GM23338 (cell line): ENCODE measurements at regions not wholly inside any gene's neighbourhood (a gene's known extent, or its start where the extent isn't known, plus 50 kb on each side); places are given as distances from the start of the nearest gene placed in this dataset.

Source experiments
- EZH2phosphoT487 ChIP-seq: fragments of 200-600 bp; sonication (generic); IDR thresholded peaks from one replicate; pipeline ENCODE4 v1.8.1; 2018; ENCODE audit warnings: antibody characterized with exemption; ENCODE audit not compliant: unreplicated experiment
- NANOG ChIP-seq: IDR thresholded peaks from 2 replicates; pipeline ENCODE4 v1.6.1; 2016; ENCODE audit warnings: antibody characterized with exemption, borderline replicate concordance
- STAT1 ChIP-seq: IDR thresholded peaks from one replicate; pipeline ENCODE4 v1.6.1; 2016; ENCODE audit warnings: antibody characterized with exemption; ENCODE audit not compliant: unreplicated experiment
- ZNF114 ChIP-seq: fragments of 250-450 bp; sonication (Bioruptor Pico); IDR thresholded peaks from 2 replicates; pipeline ENCODE4 v1.5.0; 2020; ENCODE audit warnings: mild to moderate bottlenecking, moderate library complexity

DNA sequence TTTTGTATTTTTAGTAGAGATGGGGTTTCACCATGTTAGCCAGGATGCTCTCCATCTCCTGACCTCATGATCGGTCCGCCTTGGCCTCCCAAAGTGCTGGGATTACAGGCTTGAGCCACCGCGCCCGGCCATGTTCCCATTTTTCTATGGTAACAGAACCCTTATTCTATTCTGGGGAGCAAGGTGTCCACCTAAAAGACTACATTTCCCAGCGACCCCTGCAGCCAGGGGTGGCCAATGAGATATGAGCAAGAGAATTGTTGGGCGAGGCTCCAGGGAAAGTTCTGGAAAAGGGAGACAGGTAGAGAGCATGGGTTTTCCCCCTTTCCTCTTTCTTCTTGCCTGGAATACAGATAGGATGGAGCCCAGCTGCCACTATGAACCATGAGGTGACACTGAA, 96.9 kb downstream of the LINGO1 start (continued):
- TF ChIP-seq EZH2phosphoT487 (no peak), ZNF114 (CRISPR knock-in tag) (no peak), NANOG (no peak), STAT1 (no peak)
